ENCODE measurements at regions not wholly inside any gene's neighbourhood (a gene's known extent, or its start where the extent isn't known, plus 50 kb on each side); places are given as distances from the start of the nearest gene placed in this dataset.

- Histone ChIP-seq H3K36me3 (ENCODE audit: low read depth) (no peaks in the 10 kb centered on the region), H3F3A (ENCODE audit: insufficient read depth, low read depth) (no peaks in the 10 kb centered on the region), H3K27ac (no peak overlapping the region), H3K79me2 (ENCODE audit: low read depth) (no peaks in the 10 kb centered on the region), H3K27me3 (ENCODE audit: insufficient read depth, low read depth) (no peaks in the 10 kb centered on the region), H3K4me1 (replicated peaks; ENCODE audit: insufficient read depth) (no peaks in the 10 kb centered on the region), H3K9me3 (ENCODE audit: insufficient read depth, low read depth) (no peaks in the 10 kb centered on the region), H4K20me1 (ENCODE audit: insufficient read depth) (no peaks in the 10 kb centered on the region), H3K4me3 (no peak overlapping the region), H2AFZ (no peak overlapping the region), H3K9me2 (ENCODE audit: insufficient read depth) (no peaks in the 10 kb centered on the region), H3K4me2 (no peak overlapping the region)
- no peak for TF ChIP-seq CTCF (conservative IDR thresholded peaks at IDR 0.05)
- TF ChIP-seq EZH2 (IDR thresholded peaks at IDR 0.05; ENCODE audit: low read depth), result no peak
- no TSS peak for BruUV-seq (replicated peaks)
- CTCF ChIA-PET, result no interaction called here
- POLR2A ChIA-PET (ENCODE audit: unreplicated experiment), result no interaction called here
- no peak for DNase-seq
- intact Hi-C loops (cut with micrococcal nuclease; ENCODE audit: unreplicated experiment), result no loop called here
Measured at GRCh38 chr9:12185856-12186255, 507.3 kb upstream of the TYRP1 start.

- intact Hi-C loops (cut with micrococcal nuclease; ENCODE audit: unreplicated experiment), result no loop called here
- no peaks in the 10 kb centered on the region for H3K4me1 ChIP-seq (replicated peaks; ENCODE audit: insufficient read depth)
- CTCF ChIA-PET, result no interaction called here
- H3K79me2 ChIP-seq (ENCODE audit: low read depth), result no peaks in the 10 kb centered on the region
- no peak overlapping the region for H3K4me2 ChIP-seq
- no peak overlapping the region for H3K4me3 ChIP-seq
- TF ChIP-seq EZH2 (IDR thresholded peaks at IDR 0.05; ENCODE audit: low read depth) (no peak), CTCF (conservative IDR thresholded peaks at IDR 0.05) (no peak)
- H3F3A ChIP-seq (ENCODE audit: insufficient read depth, low read depth), result no peaks in the 10 kb centered on the region
- POLR2A ChIA-PET (ENCODE audit: unreplicated experiment), result no interaction called here
- BruUV-seq (replicated peaks), result no TSS peak
- no peak for DNase-seq
- H3K36me3 ChIP-seq (ENCODE audit: low read depth), result no peaks in the 10 kb centered on the region
- no peaks in the 10 kb centered on the region for H4K20me1 ChIP-seq (ENCODE audit: insufficient read depth)
- H3K27me3 ChIP-seq (ENCODE audit: insufficient read depth, low read depth), result no peaks in the 10 kb centered on the region
- no peak overlapping the region for H2AFZ ChIP-seq
- no peak overlapping the region for H3K27ac ChIP-seq
- H3K9me2 ChIP-seq (ENCODE audit: insufficient read depth), result no peaks in the 10 kb centered on the region
- H3K9me3 ChIP-seq (ENCODE audit: insufficient read depth, low read depth), result no peaks in the 10 kb centered on the region
Measured at GRCh38 chr9:12191630-12192029, 501.6 kb upstream of the TYRP1 start.

GRCh38 chr9:12194731-12195130, 498.5 kb upstream of the TYRP1 start:
- no peak overlapping the region for H3K4me2 ChIP-seq
- BruUV-seq (replicated peaks), result no TSS peak
- H3K36me3 ChIP-seq (ENCODE audit: low read depth), result no peaks in the 10 kb centered on the region
- H4K20me1 ChIP-seq (ENCODE audit: insufficient read depth), result no peaks in the 10 kb centered on the region
- intact Hi-C loops (cut with micrococcal nuclease; ENCODE audit: unreplicated experiment), result no loop called here
- H3K9me2 ChIP-seq (ENCODE audit: insufficient read depth), result no peaks in the 10 kb centered on the region
- no peaks in the 10 kb centered on the region for H3K9me3 ChIP-seq (ENCODE audit: insufficient read depth, low read depth)
- TF ChIP-seq CTCF (conservative IDR thresholded peaks at IDR 0.05), result no peak
- TF ChIP-seq EZH2 (IDR thresholded peaks at IDR 0.05; ENCODE audit: low read depth), result no peak
- no peaks in the 10 kb centered on the region for H3F3A ChIP-seq (ENCODE audit: insufficient read depth, low read depth)
- H3K27me3 ChIP-seq (ENCODE audit: insufficient read depth, low read depth), result no peaks in the 10 kb centered on the region
- H3K27ac ChIP-seq, result no peak overlapping the region
- no peak overlapping the region for H2AFZ ChIP-seq
- ChIA-PET POLR2A (ENCODE audit: unreplicated experiment) (no interaction called here), CTCF (no interaction called here)
- DNase-seq, result no peak
- no peaks in the 10 kb centered on the region for H3K4me1 ChIP-seq (replicated peaks; ENCODE audit: insufficient read depth)
- no peaks in the 10 kb centered on the region for H3K79me2 ChIP-seq (ENCODE audit: low read depth)
- H3K4me3 ChIP-seq, result no peak overlapping the region

Measured in PC-9 (cell line).